ENCODE measurements at regions not wholly inside any gene's neighbourhood (a gene's known extent, or its start where the extent isn't known, plus 50 kb on each side); places are given as distances from the start of the nearest gene placed in this dataset.

GRCh38 chr1:115423776-115424175, 85.7 kb upstream of the NGF start:
- H3K4me2 ChIP-seq (ENCODE audit: low read length), result no peak overlapping the region

GRCh38 chr1:115419571-115419970, 81.5 kb upstream of the NGF start:
- no peaks in the 10 kb centered on the region for H3K4me1 ChIP-seq (ENCODE audit: low read length)
- no peak overlapping the region for H3K4me2 ChIP-seq (ENCODE audit: low read length)
- H2AFZ ChIP-seq (ENCODE audit: low read depth, low read length), result no peak overlapping the region
- H3K9ac ChIP-seq (ENCODE audit: low read length), result no peak overlapping the region
- no peak overlapping the region for H3K27ac ChIP-seq (ENCODE audit: low read length)
- TF ChIP-seq EZH2phosphoT487 (IDR thresholded peaks at IDR 0.05; ENCODE audit: low read depth), result no peak
- no peak for TF ChIP-seq CTCF (IDR thresholded peaks at IDR 0.05; ENCODE audit: low read depth, low read length)
- H3K9me3 ChIP-seq (ENCODE audit: insufficient read depth, low read length), result no peaks in the 10 kb centered on the region
- no peak overlapping the region for H3K4me3 ChIP-seq (ENCODE audit: low read length)
- no peaks in the 10 kb centered on the region for H3K79me2 ChIP-seq (ENCODE audit: low read length)
- no peaks in the 10 kb centered on the region for H4K20me1 ChIP-seq (ENCODE audit: insufficient read depth, low read length)
- no peaks in the 10 kb centered on the region for H3K27me3 ChIP-seq (ENCODE audit: low read depth, low read length)
- no peaks in the 10 kb centered on the region for H3K36me3 ChIP-seq (replicated peaks; ENCODE audit: low read depth, low read length)

More at GRCh38 chr1:115423776-115424175, 85.7 kb upstream of the NGF start:
- no peaks in the 10 kb centered on the region for H3K4me1 ChIP-seq (ENCODE audit: low read length)
- no peaks in the 10 kb centered on the region for H3K79me2 ChIP-seq (ENCODE audit: low read length)
- no peaks in the 10 kb centered on the region for H3K27me3 ChIP-seq (ENCODE audit: low read depth, low read length)
- TF ChIP-seq EZH2phosphoT487 (IDR thresholded peaks at IDR 0.05; ENCODE audit: low read depth) (no peak), CTCF (IDR thresholded peaks at IDR 0.05; ENCODE audit: low read depth, low read length) (no peak)
- H4K20me1 ChIP-seq (ENCODE audit: insufficient read depth, low read length), result no peaks in the 10 kb centered on the region
- H3K9me3 ChIP-seq (ENCODE audit: insufficient read depth, low read length), result no peaks in the 10 kb centered on the region
- no peak overlapping the region for H3K4me3 ChIP-seq (ENCODE audit: low read length)
- H3K36me3 ChIP-seq (replicated peaks; ENCODE audit: low read depth, low read length), result no peaks in the 10 kb centered on the region
- H3K27ac ChIP-seq (ENCODE audit: low read length), result no peak overlapping the region
- H2AFZ ChIP-seq (ENCODE audit: low read depth, low read length), result no peak overlapping the region
- H3K9ac ChIP-seq (ENCODE audit: low read length), result no peak overlapping the region

GRCh38 chr1:115413621-115414020, 75.6 kb upstream of the NGF start:
- H3K4me1 ChIP-seq (ENCODE audit: low read length), result no peaks in the 10 kb centered on the region
- H3K27me3 ChIP-seq (ENCODE audit: low read depth, low read length), result no peaks in the 10 kb centered on the region
- H3K36me3 ChIP-seq (replicated peaks; ENCODE audit: low read depth, low read length), result no peaks in the 10 kb centered on the region
- TF ChIP-seq EZH2phosphoT487 (IDR thresholded peaks at IDR 0.05; ENCODE audit: low read depth), result no peak
- no peak for TF ChIP-seq CTCF (IDR thresholded peaks at IDR 0.05; ENCODE audit: low read depth, low read length)
- H3K27ac ChIP-seq (ENCODE audit: low read length), result no peak overlapping the region
- no peak overlapping the region for H3K4me2 ChIP-seq (ENCODE audit: low read length)
- no peaks in the 10 kb centered on the region for H3K9me3 ChIP-seq (ENCODE audit: insufficient read depth, low read length)
- H2AFZ ChIP-seq (ENCODE audit: low read depth, low read length), result no peak overlapping the region
- H3K79me2 ChIP-seq (ENCODE audit: low read length), result no peaks in the 10 kb centered on the region
- H3K9ac ChIP-seq (ENCODE audit: low read length), result no peak overlapping the region
- H4K20me1 ChIP-seq (ENCODE audit: insufficient read depth, low read length), result no peaks in the 10 kb centered on the region
- no peak overlapping the region for H3K4me3 ChIP-seq (ENCODE audit: low read length)

GRCh38 chr1:115413208-115413607, 75.2 kb upstream of the NGF start:
- Histone ChIP-seq H3K36me3 (replicated peaks; ENCODE audit: low read depth, low read length) (no peaks in the 10 kb centered on the region), H2AFZ (ENCODE audit: low read depth, low read length) (no peak overlapping the region), H3K27me3 (ENCODE audit: low read depth, low read length) (no peaks in the 10 kb centered on the region), H3K4me2 (ENCODE audit: low read length) (no peak overlapping the region), H3K9me3 (ENCODE audit: insufficient read depth, low read length) (no peaks in the 10 kb centered on the region), H3K9ac (ENCODE audit: low read length) (no peak overlapping the region), H3K4me3 (ENCODE audit: low read length) (no peak overlapping the region), H3K79me2 (ENCODE audit: low read length) (no peaks in the 10 kb centered on the region), H3K27ac (ENCODE audit: low read length) (no peak overlapping the region), H4K20me1 (ENCODE audit: insufficient read depth, low read length) (no peaks in the 10 kb centered on the region), H3K4me1 (ENCODE audit: low read length) (no peaks in the 10 kb centered on the region)
- TF ChIP-seq CTCF (IDR thresholded peaks at IDR 0.05; ENCODE audit: low read depth, low read length) (no peak), EZH2phosphoT487 (IDR thresholded peaks at IDR 0.05; ENCODE audit: low read depth) (no peak)
